Trophoblast cell (in vitro differentiated cells and primary cell): ENCODE measurements at regions not wholly inside any gene's neighbourhood (a gene's known extent, or its start where the extent isn't known, plus 50 kb on each side); places are given as distances from the start of the nearest gene placed in this dataset.

Experiments used
- DNase-seq, 2 donors: peaks; one replicate each; pipeline ENCODE4 v3.0.0-alpha.2; 2016
- H2AFZ ChIP-seq: 2 replicates; pipeline ENCODE4 v1.6.1; 2013; ENCODE audit warnings: low read length, moderate library complexity, mild to moderate bottlenecking; ENCODE audit not compliant: insufficient read depth, poor library complexity
- H2AK5ac ChIP-seq: 2 replicates; pipeline ENCODE4 v1.6.1; 2013; ENCODE audit warnings: mild to moderate bottlenecking, low read length
- H2BK120ac ChIP-seq: 2 replicates; pipeline ENCODE4 v1.6.1; 2013; ENCODE audit warnings: low read length, mild to moderate bottlenecking, moderate library complexity; ENCODE audit not compliant: insufficient read depth, poor library complexity
- H2BK12ac ChIP-seq: 2 replicates; pipeline ENCODE4 v1.6.1; 2013; ENCODE audit warnings: mild to moderate bottlenecking, low read length, moderate library complexity
- H2BK5ac ChIP-seq: 2 replicates; pipeline ENCODE4 v1.6.1; 2013; ENCODE audit warnings: low read length, low read depth, moderate library complexity, mild to moderate bottlenecking; ENCODE audit not compliant: poor library complexity
- H3K14ac ChIP-seq: 2 replicates; pipeline ENCODE4 v1.6.1; 2013; ENCODE audit warnings: mild to moderate bottlenecking, low read length
- H3K18ac ChIP-seq: 2 replicates; pipeline ENCODE4 v1.6.1; 2013; ENCODE audit warnings: mild to moderate bottlenecking, low read length
- H3K23ac ChIP-seq: 2 replicates; pipeline ENCODE4 v1.6.1; 2013; ENCODE audit warnings: low read length
- H3K27ac ChIP-seq: 2 replicates; pipeline ENCODE4 v1.5.1; 2013; ENCODE audit warnings: low read depth, mild to moderate bottlenecking, inconsistent platforms, low read length, moderate library complexity
- H3K27me3 ChIP-seq: 2 replicates; pipeline ENCODE4 v1.6.1; 2013; ENCODE audit warnings: inconsistent platforms, mild to moderate bottlenecking, low read length, moderate library complexity; ENCODE audit not compliant: insufficient read depth
- H3K36me3 ChIP-seq, 2 experiments: 1 replicate in 1 of 2; 2 replicates in 1 of 2; pipeline ENCODE4 v1.6.1; 2013; ENCODE audit warnings: low read length in 2 of 2, mild to moderate bottlenecking in 2 of 2, moderate library complexity in 1 of 2; ENCODE audit not compliant: insufficient read depth in 2 of 2, control insufficient read depth in 1 of 2
- H3K4ac ChIP-seq: 2 replicates; pipeline ENCODE4 v1.6.1; 2013; ENCODE audit warnings: low read depth, mild to moderate bottlenecking, low read length, moderate library complexity
- H3K4me1 ChIP-seq, 2 experiments: 1 replicate in 1 of 2; 2 replicates in 1 of 2; pipeline ENCODE4 v1.6.1; 2013; ENCODE audit warnings: low read length in 2 of 2, mild to moderate bottlenecking in 2 of 2, moderate library complexity in 1 of 2; ENCODE audit not compliant: insufficient read depth in 2 of 2, control insufficient read depth in 1 of 2
- H3K4me2 ChIP-seq: 2 replicates; pipeline ENCODE4 v1.6.1; 2013; ENCODE audit warnings: inconsistent platforms, mild to moderate bottlenecking, low read length, moderate library complexity
- H3K4me3 ChIP-seq: 2 replicates; pipeline ENCODE4 v1.5.1; 2013; ENCODE audit warnings: mild to moderate bottlenecking, low read depth, low read length, inconsistent platforms
- H3K79me1 ChIP-seq: one replicate; pipeline ENCODE4 v1.6.1; 2013; ENCODE audit warnings: low read length
- H3K79me2 ChIP-seq: 2 replicates; pipeline ENCODE4 v1.6.1; 2013; ENCODE audit warnings: low read length, mild to moderate bottlenecking; ENCODE audit not compliant: control insufficient read depth, insufficient read depth, poor library complexity
- H3K9ac ChIP-seq: 2 replicates; pipeline ENCODE4 v1.6.1; 2013; ENCODE audit warnings: mild to moderate bottlenecking, low read length
- H3K9me3 ChIP-seq: 2 replicates; pipeline ENCODE4 v1.6.1; 2013; ENCODE audit warnings: low read depth, mild to moderate bottlenecking, control low read depth, inconsistent platforms, low read length; ENCODE audit not compliant: insufficient read depth
- H4K12ac ChIP-seq: 2 replicates; pipeline ENCODE4 v1.6.1; 2013; ENCODE audit warnings: low read depth, mild to moderate bottlenecking, low read length, moderate library complexity
- H4K8ac ChIP-seq: 2 replicates; pipeline ENCODE4 v1.6.1; 2013; ENCODE audit warnings: low read depth, mild to moderate bottlenecking, low read length, moderate library complexity
- H4K91ac ChIP-seq: one replicate; pipeline ENCODE4 v1.6.1; 2013; ENCODE audit warnings: low read depth, mild to moderate bottlenecking, low read length, moderate library complexity
- WGBS: extraction: QIAGEN DNeasy Blood & Tissue Kit; methylation state at CpG from one replicate; pipeline ENCODE4 v1.1.7; 2013; ENCODE audit warnings: missing lambda C conversion rate; ENCODE audit not compliant: insufficient read length, insufficient coverage; ENCODE audit errors: extremely low coverage; 5-methylcytosine and 5-hydroxymethylcytosine counted together

DNA sequence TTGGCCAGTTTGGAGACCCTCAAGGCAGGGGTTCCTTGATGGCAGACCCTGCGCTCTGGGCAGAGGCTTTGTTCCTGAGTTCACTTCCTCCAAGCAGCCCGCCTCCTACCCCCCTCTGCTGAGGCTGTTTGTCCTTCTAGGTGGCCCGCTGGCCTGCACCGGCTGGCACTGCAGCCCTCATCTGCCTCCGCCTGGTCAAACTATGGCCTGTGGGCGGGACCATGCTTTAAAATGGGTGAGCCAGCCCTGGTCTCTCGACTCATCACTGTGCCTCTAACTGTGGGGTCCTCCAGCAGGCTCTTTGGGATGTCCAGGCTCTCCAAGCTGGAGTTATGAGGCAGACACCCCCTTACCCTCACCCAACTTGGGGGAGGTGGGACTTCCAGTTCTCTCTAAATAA lies 78.9 kb upstream of the SLC22A11 start:
- Histone ChIP-seq H3K18ac (no peak overlapping the region), H2BK5ac (no peak overlapping the region), H3K79me2 (no peaks in the 10 kb centered on the region), H3K27ac (no peak overlapping the region), H2BK12ac (no peak overlapping the region), H3K9me3 (no peaks in the 10 kb centered on the region), H3K4ac (no peak overlapping the region), H2AFZ (no peak overlapping the region), H3K9ac (no peak overlapping the region), H3K79me1 (no peaks in the 10 kb centered on the region), H2AK5ac (no peak overlapping the region), H3K27me3 (no peaks in the 10 kb centered on the region), H3K14ac (no peak overlapping the region), H3K4me1 (no peaks in the 10 kb centered on the region), H4K8ac (no peak overlapping the region), H4K12ac (no peak overlapping the region), H3K36me3 (no peaks in the 10 kb centered on the region), H4K91ac (no peak overlapping the region), H2BK120ac (no peak overlapping the region), H3K23ac (no peak overlapping the region), H3K4me2 (no peak overlapping the region), H3K4me3 (no peak overlapping the region)
- no CpG with 5 or more reads among the region's 7 CpGs for WGBS
- DNase-seq = no peak

DNA sequence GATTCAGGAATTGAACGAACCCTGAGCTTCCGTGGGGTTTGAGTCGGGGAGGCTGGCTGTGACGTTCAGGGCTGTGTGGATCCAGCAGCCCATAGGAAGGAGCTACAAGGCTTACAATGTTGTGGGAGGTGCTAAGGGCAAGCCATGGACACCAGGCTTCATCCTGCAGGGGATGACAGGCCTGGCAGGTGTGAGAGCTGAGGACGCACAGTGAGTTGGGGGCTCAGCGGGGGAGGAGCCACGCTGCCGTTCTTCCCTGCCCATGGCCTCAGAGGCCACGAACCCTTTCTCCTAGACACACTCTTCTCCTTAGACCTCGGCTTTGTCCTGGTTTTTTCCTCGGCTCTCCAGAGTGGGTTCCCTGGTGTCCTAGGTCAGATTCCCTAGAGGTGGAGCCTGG lies 78.1 kb upstream of the SLC22A11 start:
- no peak for DNase-seq
- H3K4ac ChIP-seq = no peak overlapping the region
- H2AK5ac ChIP-seq = no peak overlapping the region
- H4K91ac ChIP-seq = no peak overlapping the region
- no peak overlapping the region for H2BK120ac ChIP-seq
- no peaks in the 10 kb centered on the region for H3K36me3 ChIP-seq
- no peak overlapping the region for H2BK5ac ChIP-seq
- no peaks in the 10 kb centered on the region for H3K79me1 ChIP-seq
- no peak overlapping the region for H3K14ac ChIP-seq
- H2AFZ ChIP-seq = no peak overlapping the region
- H3K27me3 ChIP-seq = no peaks in the 10 kb centered on the region
- no peaks in the 10 kb centered on the region for H3K9me3 ChIP-seq
- H3K4me1 ChIP-seq = no peaks in the 10 kb centered on the region
- H3K9ac ChIP-seq = no peak overlapping the region
- no CpG with 5 or more reads among the region's 11 CpGs for WGBS
- H3K79me2 ChIP-seq = no peaks in the 10 kb centered on the region
- no peak overlapping the region for H2BK12ac ChIP-seq
- H4K12ac ChIP-seq = no peak overlapping the region
- H3K18ac ChIP-seq = no peak overlapping the region
- H3K4me3 ChIP-seq = no peak overlapping the region
- H3K4me2 ChIP-seq = no peak overlapping the region
- no peak overlapping the region for H4K8ac ChIP-seq
- no peak overlapping the region for H3K27ac ChIP-seq
- no peak overlapping the region for H3K23ac ChIP-seq

DNA sequence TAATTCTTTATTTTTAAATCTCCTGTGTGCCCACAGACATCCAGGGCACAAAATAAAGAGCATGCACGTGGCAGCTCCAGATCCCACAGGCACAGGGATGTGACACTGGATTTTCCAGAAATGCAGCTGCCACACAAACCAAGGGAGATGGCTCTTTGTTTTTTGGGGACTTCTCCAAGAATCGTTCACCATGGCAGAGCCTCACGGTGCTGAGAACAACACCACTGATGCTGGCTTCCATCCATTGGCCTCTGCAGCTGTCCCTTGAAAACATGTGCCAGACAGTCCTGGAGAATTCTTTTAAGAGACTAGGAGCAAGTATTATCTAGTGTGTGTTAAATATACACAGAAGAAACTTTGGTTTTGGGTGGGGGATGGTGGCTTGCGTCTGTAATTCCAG lies 73.2 kb upstream of the SLC22A11 start:
- H3K79me2 ChIP-seq = no peaks in the 10 kb centered on the region
- H3K27me3 ChIP-seq = no peaks in the 10 kb centered on the region
- H2AK5ac ChIP-seq = no peak overlapping the region
- no peak overlapping the region for H2BK5ac ChIP-seq
- no peaks in the 10 kb centered on the region for H3K36me3 ChIP-seq
- H3K23ac ChIP-seq = no peak overlapping the region
- H2BK120ac ChIP-seq = no peak overlapping the region
- no peak overlapping the region for H2AFZ ChIP-seq
- no peaks in the 10 kb centered on the region for H3K9me3 ChIP-seq
- H2BK12ac ChIP-seq = no peak overlapping the region
- H3K4me1 ChIP-seq = no peaks in the 10 kb centered on the region
- no peak overlapping the region for H4K91ac ChIP-seq
- no peak for DNase-seq
- H4K12ac ChIP-seq = no peak overlapping the region
- no peak overlapping the region for H4K8ac ChIP-seq
- H3K9ac ChIP-seq = no peak overlapping the region
- H3K4me3 ChIP-seq = no peak overlapping the region
- no peak overlapping the region for H3K18ac ChIP-seq
- no peak overlapping the region for H3K14ac ChIP-seq
- no peak overlapping the region for H3K27ac ChIP-seq
- H3K79me1 ChIP-seq = no peaks in the 10 kb centered on the region
- no CpG with 5 or more reads among the region's 4 CpGs for WGBS
- H3K4me2 ChIP-seq = no peak overlapping the region
- H3K4ac ChIP-seq = no peak overlapping the region

DNA sequence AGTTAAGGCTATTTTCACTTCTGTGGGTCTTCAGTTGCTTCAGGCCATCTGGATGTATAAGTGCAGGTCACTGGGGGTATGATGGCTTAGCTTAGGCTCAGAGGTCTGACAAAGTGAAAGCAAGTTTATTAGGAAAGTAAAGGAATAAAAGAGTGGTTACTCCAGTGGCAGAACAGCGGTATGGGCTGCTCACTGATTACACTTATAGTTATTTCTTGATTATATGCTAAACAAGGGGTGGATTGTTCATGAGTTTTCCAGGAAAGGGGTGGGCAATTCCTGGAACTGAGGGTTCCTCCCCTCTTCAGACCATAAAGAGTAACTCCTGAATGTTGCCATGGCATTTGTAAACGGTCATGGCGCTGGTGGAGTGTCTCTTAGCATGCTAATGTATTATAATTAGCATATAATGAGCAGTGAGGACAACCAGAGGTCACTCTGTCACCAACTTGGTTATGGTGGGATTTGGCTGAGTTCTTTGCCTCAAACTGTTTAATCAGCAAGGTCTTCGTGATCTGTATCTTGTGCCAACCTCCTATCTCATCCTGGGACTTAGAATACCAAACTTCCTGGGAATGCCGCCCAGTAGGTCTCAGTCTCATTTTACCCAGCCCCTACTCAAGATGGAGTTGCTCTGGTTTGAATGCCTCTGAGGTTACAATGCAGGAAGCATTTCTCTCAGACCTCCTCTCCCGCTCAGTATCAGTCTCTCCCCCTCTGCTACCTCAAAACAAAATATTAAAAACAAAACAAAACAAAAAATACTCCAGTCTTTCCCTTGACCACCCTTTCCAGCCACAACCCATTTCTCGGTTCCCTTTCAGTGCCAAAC lies 71.3 kb upstream of the SLC22A11 start:
- Histone ChIP-seq H3K4ac (no peak overlapping the region), H2BK5ac (no peak overlapping the region), H2BK12ac (no peak overlapping the region), H3K36me3 (no peaks in the 10 kb centered on the region), H4K12ac (no peak overlapping the region), H2AFZ (no peak overlapping the region), H3K79me2 (no peaks in the 10 kb centered on the region), H3K14ac (no peak overlapping the region), H4K91ac (no peak overlapping the region), H2BK120ac (no peak overlapping the region), H3K4me2 (no peak overlapping the region), H3K18ac (no peak overlapping the region), H3K23ac (no peak overlapping the region), H3K9ac (no peak overlapping the region), H3K9me3 (no peaks in the 10 kb centered on the region), H3K4me1 (no peaks in the 10 kb centered on the region), H3K27me3 (no peaks in the 10 kb centered on the region), H4K8ac (no peak overlapping the region), H3K79me1 (no peaks in the 10 kb centered on the region), H3K27ac (no peak overlapping the region), H2AK5ac (no peak overlapping the region), H3K4me3 (no peak overlapping the region)
- DNase-seq = no peak
- WGBS = no CpG with 5 or more reads among the region's 7 CpGs
